H1 (cell line): ENCODE measurements at regions not wholly inside any gene's neighbourhood (a gene's known extent, or its start where the extent isn't known, plus 50 kb on each side); places are given as distances from the start of the nearest gene placed in this dataset.

Experiments
- ASH2L ChIP-seq: fragments of 200-600, 300-600 bp; sonication (generic); IDR thresholded peaks from one replicate; pipeline ENCODE4 v1.7.1; 2017; ENCODE audit warnings: low read length
- CHD7 ChIP-seq: fragments of 300-600 bp; sonication (generic); IDR thresholded peaks from 2 replicates; pipeline ENCODE4 v1.7.1; 2012; ENCODE audit warnings: low read length, moderate library complexity, mild to moderate bottlenecking, inconsistent platforms; ENCODE audit not compliant: insufficient replicate concordance
- CTCF ChIP-seq, 3 experiments: IDR thresholded peaks; 1 replicate in 2 of 3; 2 replicates in 1 of 3; pipeline versions ENCODE4 v1.5.1 to v1.6.1; 2011; ENCODE audit warnings: low read length in 3 of 3, mild to moderate bottlenecking in 3 of 3, inconsistent platforms in 2 of 3, low read depth in 1 of 3, moderate library complexity in 1 of 3; ENCODE audit not compliant: insufficient read depth in 1 of 3; ENCODE audit errors: control extremely low read depth in 1 of 3

GRCh38 chr3:182124187-182124586, 412.5 kb downstream of the SOX2 start (continued):
- TF ChIP-seq CTCF (IDR thresholded peaks at IDR 0.05; ENCODE audit: control extremely low read depth in 1 of 3, insufficient read depth in 1 of 3, low read depth in 1 of 3, low read length in 3 of 3) (no peak), CHD7 (no peak), ASH2L (no peak)
- TF ChIP-seq, all 59 proteins: peak for 0
